ENCODE measurements at regions not wholly inside any gene's neighbourhood (a gene's known extent, or its start where the extent isn't known, plus 50 kb on each side); places are given as distances from the start of the nearest gene placed in this dataset.

GRCh38 chrX:724256-724655 is 93.7 kb downstream of the SHOX start:
- H3K27me3 ChIP-seq = no peaks in the 10 kb centered on the region

GRCh38 chrX:723781-724180 is 93.2 kb downstream of the SHOX start:
- Histone ChIP-seq H3K9me3 (peaks cover 0 to 15% (median 0%) of the 10 kb centered on the region in 3 donors), H3K27me3 (no peaks in the 10 kb centered on the region), H3K36me3 (no peaks in the 10 kb centered on the region), H3K4me1 (no peaks in the 10 kb centered on the region), H3K27ac (no peak overlapping the region), H3K4me3 (no peak overlapping the region)
- no peak for ATAC-seq
- TF ChIP-seq POLR2AphosphoS5 (IDR thresholded peaks at IDR 0.05) (no peak), EP300 (IDR thresholded peaks at IDR 0.05) (no peak), POLR2A (IDR thresholded peaks at IDR 0.05) (no peak)
- TF ChIP-seq, protein P1, sequence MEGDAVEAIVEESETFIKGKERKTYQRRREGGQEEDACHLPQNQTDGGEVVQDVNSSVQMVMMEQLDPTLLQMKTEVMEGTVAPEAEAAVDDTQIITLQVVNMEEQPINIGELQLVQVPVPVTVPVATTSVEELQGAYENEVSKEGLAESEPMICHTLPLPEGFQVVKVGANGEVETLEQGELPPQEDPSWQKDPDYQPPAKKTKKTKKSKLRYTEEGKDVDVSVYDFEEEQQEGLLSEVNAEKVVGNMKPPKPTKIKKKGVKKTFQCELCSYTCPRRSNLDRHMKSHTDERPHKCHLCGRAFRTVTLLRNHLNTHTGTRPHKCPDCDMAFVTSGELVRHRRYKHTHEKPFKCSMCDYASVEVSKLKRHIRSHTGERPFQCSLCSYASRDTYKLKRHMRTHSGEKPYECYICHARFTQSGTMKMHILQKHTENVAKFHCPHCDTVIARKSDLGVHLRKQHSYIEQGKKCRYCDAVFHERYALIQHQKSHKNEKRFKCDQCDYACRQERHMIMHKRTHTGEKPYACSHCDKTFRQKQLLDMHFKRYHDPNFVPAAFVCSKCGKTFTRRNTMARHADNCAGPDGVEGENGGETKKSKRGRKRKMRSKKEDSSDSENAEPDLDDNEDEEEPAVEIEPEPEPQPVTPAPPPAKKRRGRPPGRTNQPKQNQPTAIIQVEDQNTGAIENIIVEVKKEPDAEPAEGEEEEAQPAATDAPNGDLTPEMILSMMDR (IDR thresholded peaks at IDR 0.05) = no peak
- 80 to 90% methylated on average over 5 of the region's 6 CpGs for WGBS, 2 donors (ENCODE audit: low coverage in 1 of 2)

More at GRCh38 chrX:724256-724655, 93.7 kb downstream of the SHOX start:
- Histone ChIP-seq H3K9me3 (peaks cover 0 to 13% (median 0%) of the 10 kb centered on the region in 3 donors), H3K27ac (no peak overlapping the region), H3K4me3 (no peak overlapping the region), H3K36me3 (no peaks in the 10 kb centered on the region), H3K4me1 (no peaks in the 10 kb centered on the region)
- WGBS, 2 donors (ENCODE audit: low coverage in 1 of 2) = 88% methylated on average over 2 of the region's 4 CpGs; no CpG with 5 or more reads in 1 of the 2 donors
- no peak for ATAC-seq
- TF ChIP-seq POLR2AphosphoS5 (IDR thresholded peaks at IDR 0.05) (no peak), POLR2A (IDR thresholded peaks at IDR 0.05) (no peak), EP300 (IDR thresholded peaks at IDR 0.05) (no peak)
- TF ChIP-seq, protein P1 (IDR thresholded peaks at IDR 0.05) = no peak

DNA sequence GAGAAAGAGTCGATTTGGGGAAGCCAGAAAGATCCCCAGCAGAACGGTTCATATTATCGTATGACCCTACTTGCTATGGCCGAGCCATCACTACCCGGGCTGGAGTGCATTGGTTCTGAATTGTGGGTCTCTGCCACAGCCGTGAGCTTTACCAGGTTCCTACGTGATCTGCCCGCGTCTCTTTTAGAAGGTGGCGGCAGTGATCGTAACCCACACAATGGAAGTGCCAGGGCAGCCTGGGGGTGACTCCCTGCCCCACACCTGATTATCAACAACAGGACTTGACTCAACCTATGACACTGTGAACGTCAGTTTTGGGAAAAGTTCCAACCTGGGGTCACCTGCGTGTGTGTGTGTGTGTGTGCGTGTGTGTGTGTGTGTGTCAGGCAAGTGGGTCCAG is 90.8 kb downstream of the SHOX start:
- no peaks in the 10 kb centered on the region for H3K36me3 ChIP-seq
- peaks cover 0 to 33% (median 0%) of the 10 kb centered on the region in 3 donors for H3K9me3 ChIP-seq
- H3K27me3 ChIP-seq = no peaks in the 10 kb centered on the region
- no peak overlapping the region for H3K4me3 ChIP-seq
- TF ChIP-seq, protein P1 (IDR thresholded peaks at IDR 0.05) = no peak
- TF ChIP-seq POLR2A (IDR thresholded peaks at IDR 0.05) (no peak), POLR2AphosphoS5 (IDR thresholded peaks at IDR 0.05) (no peak), EP300 (IDR thresholded peaks at IDR 0.05) (no peak)
- H3K4me1 ChIP-seq = no peaks in the 10 kb centered on the region
- WGBS, 2 donors (ENCODE audit: low coverage in 1 of 2) = 77 to 83% methylated on average over 8 to 11 of the region's 14 CpGs
- no peak for ATAC-seq
- H3K27ac ChIP-seq = no peak overlapping the region

GRCh38 chrX:720825-721224 is 90.2 kb downstream of the SHOX start:
- no peak for TF ChIP-seq EP300 (IDR thresholded peaks at IDR 0.05)
- TF ChIP-seq, protein P1 (IDR thresholded peaks at IDR 0.05) = no peak
- no peak for TF ChIP-seq POLR2A (IDR thresholded peaks at IDR 0.05)
- TF ChIP-seq POLR2AphosphoS5 (IDR thresholded peaks at IDR 0.05) = no peak
- Histone ChIP-seq H3K9me3 (peaks cover 0 to 33% (median 0%) of the 10 kb centered on the region in 3 donors), H3K27me3 (no peaks in the 10 kb centered on the region), H3K4me3 (no peak overlapping the region), H3K27ac (no peak overlapping the region), H3K36me3 (no peaks in the 10 kb centered on the region), H3K4me1 (no peaks in the 10 kb centered on the region)
- WGBS, 2 donors (ENCODE audit: low coverage in 1 of 2) = 66 to 67% methylated on average over 9 of the region's 9 CpGs
- no peak for ATAC-seq

- no peaks in the 10 kb centered on the region for H3K27me3 ChIP-seq
- no peaks in the 10 kb centered on the region for H3K4me1 ChIP-seq
- WGBS, 2 donors (ENCODE audit: low coverage in 1 of 2) = 18 to 65% methylated on average over 5 of the region's 5 CpGs
- no peaks in the 10 kb centered on the region for H3K36me3 ChIP-seq
- no peak for ATAC-seq
- H3K9me3 ChIP-seq = peaks cover 0 to 33% (median 0%) of the 10 kb centered on the region in 3 donors
- no peak overlapping the region for H3K4me3 ChIP-seq
- H3K27ac ChIP-seq = no peak overlapping the region
- TF ChIP-seq, protein P1 (IDR thresholded peaks at IDR 0.05) = no peak
- no peak for TF ChIP-seq POLR2AphosphoS5 (IDR thresholded peaks at IDR 0.05)
- TF ChIP-seq POLR2A (IDR thresholded peaks at IDR 0.05) = no peak
- no peak for TF ChIP-seq EP300 (IDR thresholded peaks at IDR 0.05)
These were observed 89.7 kb downstream of the SHOX start for GRCh38 chrX:720250-720649.

Data from gastroesophageal sphincter (tissue), 4 donors.